Fibroblast of pulmonary artery (primary cell): ENCODE measurements at regions not wholly inside any gene's neighbourhood (a gene's known extent, or its start where the extent isn't known, plus 50 kb on each side); places are given as distances from the start of the nearest gene placed in this dataset.

Source experiments
- DNase-seq: peaks from one replicate; pipeline ENCODE4 v3.0.0-alpha.2; 2010; ENCODE audit warnings: low read depth
- H3K4me3 ChIP-seq: replicated peaks from 2 replicates; pipeline ENCODE4 v1.5.1; 2011; ENCODE audit warnings: low read depth, mild to moderate bottlenecking, control low read depth, low read length, moderate library complexity
- TF ChIP-seq, protein P1 (sequence below): IDR thresholded peaks from 2 replicates; pipeline ENCODE4 v1.5.1; 2011; ENCODE audit warnings: mild to moderate bottlenecking, control low read depth, low read length, inconsistent platforms; ENCODE audit errors: missing control alignments

DNA sequence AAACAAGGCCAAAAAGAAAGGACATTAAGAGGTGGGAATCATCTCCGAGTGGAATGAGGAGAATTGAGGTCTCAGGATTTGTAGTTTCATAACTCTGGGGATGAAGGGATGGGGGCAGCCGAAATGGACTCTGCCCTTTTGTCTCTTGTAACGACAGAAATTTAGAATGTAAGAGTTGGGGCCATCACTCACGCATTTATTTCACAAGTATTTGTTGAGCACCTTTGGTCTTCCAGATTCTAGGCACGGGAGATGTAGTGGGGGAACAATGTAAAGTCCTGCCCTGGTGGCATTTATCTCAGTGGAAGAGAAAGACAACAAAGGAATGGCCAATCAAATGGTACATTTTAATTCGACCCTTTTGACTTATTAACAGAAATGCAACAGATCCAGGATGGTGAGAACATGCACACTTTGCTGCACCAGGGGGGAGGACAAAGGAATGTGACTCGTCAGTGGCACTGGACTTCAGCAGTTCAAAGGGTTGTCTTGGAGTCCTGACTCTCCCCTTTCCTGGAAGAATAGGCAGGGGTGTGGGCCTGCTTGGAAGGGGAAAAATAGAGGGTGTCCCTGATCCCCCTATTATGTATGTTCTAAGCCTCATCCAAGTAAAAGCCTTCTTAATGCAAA is 102.0 kb downstream of the TMEM30B start:
- no peak overlapping the region for H3K4me3 ChIP-seq
- peak; percentile 38 for DNase-seq
- TF ChIP-seq, protein P1, sequence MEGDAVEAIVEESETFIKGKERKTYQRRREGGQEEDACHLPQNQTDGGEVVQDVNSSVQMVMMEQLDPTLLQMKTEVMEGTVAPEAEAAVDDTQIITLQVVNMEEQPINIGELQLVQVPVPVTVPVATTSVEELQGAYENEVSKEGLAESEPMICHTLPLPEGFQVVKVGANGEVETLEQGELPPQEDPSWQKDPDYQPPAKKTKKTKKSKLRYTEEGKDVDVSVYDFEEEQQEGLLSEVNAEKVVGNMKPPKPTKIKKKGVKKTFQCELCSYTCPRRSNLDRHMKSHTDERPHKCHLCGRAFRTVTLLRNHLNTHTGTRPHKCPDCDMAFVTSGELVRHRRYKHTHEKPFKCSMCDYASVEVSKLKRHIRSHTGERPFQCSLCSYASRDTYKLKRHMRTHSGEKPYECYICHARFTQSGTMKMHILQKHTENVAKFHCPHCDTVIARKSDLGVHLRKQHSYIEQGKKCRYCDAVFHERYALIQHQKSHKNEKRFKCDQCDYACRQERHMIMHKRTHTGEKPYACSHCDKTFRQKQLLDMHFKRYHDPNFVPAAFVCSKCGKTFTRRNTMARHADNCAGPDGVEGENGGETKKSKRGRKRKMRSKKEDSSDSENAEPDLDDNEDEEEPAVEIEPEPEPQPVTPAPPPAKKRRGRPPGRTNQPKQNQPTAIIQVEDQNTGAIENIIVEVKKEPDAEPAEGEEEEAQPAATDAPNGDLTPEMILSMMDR: no peak

GRCh38 chr14:61178226-61179060 is 102.7 kb downstream of the TMEM30B start:
- H3K4me3 ChIP-seq: no peak overlapping the region
- TF ChIP-seq, protein P1: no peak
- DNase-seq: peak; percentile 95

DNA sequence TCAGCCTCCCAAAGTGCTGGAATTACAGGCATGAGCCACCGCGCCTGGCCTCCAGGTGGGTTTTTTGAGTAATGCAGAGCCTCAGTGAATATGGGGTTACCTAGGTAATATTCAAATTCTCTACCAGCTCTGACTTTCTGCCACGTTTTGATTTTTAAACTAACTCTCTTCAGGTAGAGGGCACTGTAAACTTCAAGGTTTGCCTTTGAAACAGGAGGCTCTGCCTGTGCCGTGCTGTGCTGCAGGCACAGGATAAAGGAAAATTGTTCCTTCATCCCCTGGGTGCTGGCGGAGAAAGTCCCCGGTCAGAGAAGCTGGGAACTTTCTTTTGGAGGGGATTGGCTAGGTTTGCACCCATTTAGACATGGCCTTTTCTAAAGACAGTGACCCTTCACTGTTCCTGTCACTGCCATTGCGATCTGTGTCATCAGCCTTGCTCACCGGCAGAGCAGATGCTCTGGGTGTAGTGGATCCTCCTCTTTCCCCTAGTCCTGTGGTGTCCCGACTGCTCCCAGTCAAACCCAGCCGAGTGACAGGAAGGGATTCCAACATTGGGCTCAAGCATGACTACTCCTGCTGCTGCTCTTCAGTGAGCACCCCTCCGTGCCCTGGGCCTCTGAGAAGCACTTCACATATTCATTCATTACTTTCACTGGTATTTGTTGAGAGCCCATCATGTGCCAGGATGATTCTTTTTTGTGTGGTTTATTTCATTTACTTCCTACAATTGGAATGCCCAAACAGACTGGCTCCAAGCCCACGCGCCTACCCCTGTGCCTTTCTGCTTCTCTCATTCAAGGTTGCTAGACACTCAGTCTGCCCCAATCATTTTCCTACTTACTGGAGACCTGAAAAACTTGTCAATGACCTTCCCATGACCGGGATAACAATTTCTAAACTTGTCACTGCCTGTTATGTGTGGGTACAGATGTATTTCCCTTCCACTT is 103.6 kb downstream of the TMEM30B start:
- DNase-seq: no peak
- H3K4me3 ChIP-seq: no peak overlapping the region
- TF ChIP-seq, protein P1: no peak

- H3K4me3 ChIP-seq: no peak overlapping the region
- DNase-seq: peak; percentile 38
- TF ChIP-seq, protein P1: no peak
These were observed 104.5 kb downstream of the TMEM30B start for GRCh38 chr14:61176686-61177085.

GRCh38 chr14:61174987-61175386 is 106.2 kb downstream of the TMEM30B start:
- TF ChIP-seq, protein P1: no peak
- no peak overlapping the region for H3K4me3 ChIP-seq
- peak; percentile 65 for DNase-seq

DNA sequence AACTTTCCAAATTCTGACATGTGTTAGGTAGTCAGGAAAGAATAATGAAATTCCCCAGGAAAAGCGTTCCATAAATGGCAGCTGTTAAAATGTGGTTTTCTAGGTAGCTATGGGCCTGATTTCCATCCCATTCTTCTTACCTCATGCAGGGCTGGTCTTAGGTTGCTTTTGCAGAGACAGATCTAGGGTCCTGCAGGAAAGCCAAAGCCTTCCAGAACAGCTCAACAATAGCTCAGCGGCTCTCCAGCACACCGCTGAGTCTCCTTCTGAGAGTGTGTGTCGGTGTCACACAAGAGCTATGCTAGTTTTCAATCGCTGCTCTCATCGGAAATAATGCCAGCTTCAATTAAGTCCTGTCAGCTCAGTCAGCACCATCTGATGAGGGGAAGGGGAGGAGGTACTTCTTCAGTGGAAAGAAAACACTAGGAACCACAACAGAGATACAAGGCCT is 106.7 kb downstream of the TMEM30B start:
- DNase-seq: no peak
- H3K4me3 ChIP-seq: no peak overlapping the region
- TF ChIP-seq, protein P1: no peak
